ENCODE measurements at regions not wholly inside any gene's neighbourhood (a gene's known extent, or its start where the extent isn't known, plus 50 kb on each side); places are given as distances from the start of the nearest gene placed in this dataset.

DNA sequence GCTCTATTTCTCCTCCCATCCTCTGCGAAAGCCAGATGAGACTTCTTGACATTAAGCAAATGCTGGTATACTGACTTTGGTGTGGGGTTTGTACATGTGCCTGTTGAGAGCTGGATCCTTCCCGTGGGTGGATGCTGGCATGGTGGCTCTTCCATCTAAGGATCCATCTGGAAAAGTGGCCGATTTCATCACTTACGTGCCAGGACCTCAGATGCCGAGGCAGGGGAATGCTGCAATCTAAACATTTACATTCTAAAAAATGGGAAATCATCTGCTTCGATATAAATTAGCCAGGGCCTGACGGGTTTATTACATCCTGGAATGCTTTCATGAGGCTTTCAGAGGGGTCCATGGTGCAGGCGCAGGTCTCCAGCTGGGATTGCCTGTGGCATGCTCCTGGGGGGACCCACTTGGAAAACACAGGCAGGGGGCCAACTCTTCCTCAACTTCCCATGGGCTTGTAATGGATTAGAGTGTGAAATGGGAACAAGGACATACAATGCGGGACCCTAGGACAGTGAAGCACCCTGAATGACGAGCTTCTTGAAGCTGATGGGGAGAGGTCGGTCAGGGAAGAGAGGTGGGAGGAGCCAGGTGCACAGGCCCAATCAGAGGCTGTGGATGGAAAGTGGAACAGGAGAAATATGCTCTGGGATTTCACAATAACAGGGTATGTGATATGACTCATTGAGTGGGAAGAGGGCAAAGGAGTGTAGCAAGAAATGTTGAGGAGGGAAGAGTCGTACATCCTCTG lies 105.5 kb upstream of the PITX1 start:
- POLR2A ChIA-PET, result no interaction called here
- Histone ChIP-seq H2AFZ (ENCODE audit: low read depth, low read length) (no peak overlapping the region), H3K9ac (replicated peaks; ENCODE audit: extremely low read depth, insufficient read depth, low read length) (no peak overlapping the region), H4K20me1 (replicated peaks; ENCODE audit: control insufficient read depth, extremely low read depth, insufficient read depth, low read length) (no peaks in the 10 kb centered on the region), H3K79me2 (ENCODE audit: control insufficient read depth, insufficient read depth, low read length) (no peaks in the 10 kb centered on the region), H3K4me3 (replicated peaks in 1 of 3; ENCODE audit: insufficient read depth in 1 of 3, low read depth in 1 of 3, low read length in 3 of 3) (no peak overlapping the region), H3K36me3 (ENCODE audit: control insufficient read depth in 2 of 2, extremely low read depth in 1 of 2, insufficient read depth in 2 of 2, low read length in 2 of 2) (no peaks in the 10 kb centered on the region), H3K9me1 (replicated peaks; ENCODE audit: control insufficient read depth, extremely low read depth, insufficient read depth, low read length) (no peaks in the 10 kb centered on the region), H3K9me3 (replicated peaks; ENCODE audit: control insufficient read depth, insufficient read depth, low read length) (no peaks in the 10 kb centered on the region), H3K27me3 (ENCODE audit: control insufficient read depth in 2 of 2, insufficient read depth in 2 of 2, low read length in 2 of 2) (peaks cover 0 to 6% of the 10 kb centered on the region in 2 experiments), H3K4me2 (ENCODE audit: insufficient read depth, low read length) (no peak overlapping the region), H3K27ac (ENCODE audit: insufficient read depth, low read depth, low read length) (no peak overlapping the region), H3K4me1 (ENCODE audit: control insufficient read depth, extremely low read depth, insufficient read depth, low read length) (no peaks in the 10 kb centered on the region)
- FAIRE-seq (no peak), DNase-seq (ENCODE audit: low read depth, low spot score) (no peak)
- intact Hi-C loops (cut with micrococcal nuclease), result no loop called here
- no TSS peak for BruUV-seq (replicated peaks)
- TF ChIP-seq POLR2A (IDR thresholded peaks at IDR 0.05; ENCODE audit: low read depth, low read length), result no peak
- TF ChIP-seq EZH2 (IDR thresholded peaks at IDR 0.05; ENCODE audit: borderline replicate concordance, low read depth, low read length, severe bottlenecking), result no peak
- TF ChIP-seq, protein P1, sequence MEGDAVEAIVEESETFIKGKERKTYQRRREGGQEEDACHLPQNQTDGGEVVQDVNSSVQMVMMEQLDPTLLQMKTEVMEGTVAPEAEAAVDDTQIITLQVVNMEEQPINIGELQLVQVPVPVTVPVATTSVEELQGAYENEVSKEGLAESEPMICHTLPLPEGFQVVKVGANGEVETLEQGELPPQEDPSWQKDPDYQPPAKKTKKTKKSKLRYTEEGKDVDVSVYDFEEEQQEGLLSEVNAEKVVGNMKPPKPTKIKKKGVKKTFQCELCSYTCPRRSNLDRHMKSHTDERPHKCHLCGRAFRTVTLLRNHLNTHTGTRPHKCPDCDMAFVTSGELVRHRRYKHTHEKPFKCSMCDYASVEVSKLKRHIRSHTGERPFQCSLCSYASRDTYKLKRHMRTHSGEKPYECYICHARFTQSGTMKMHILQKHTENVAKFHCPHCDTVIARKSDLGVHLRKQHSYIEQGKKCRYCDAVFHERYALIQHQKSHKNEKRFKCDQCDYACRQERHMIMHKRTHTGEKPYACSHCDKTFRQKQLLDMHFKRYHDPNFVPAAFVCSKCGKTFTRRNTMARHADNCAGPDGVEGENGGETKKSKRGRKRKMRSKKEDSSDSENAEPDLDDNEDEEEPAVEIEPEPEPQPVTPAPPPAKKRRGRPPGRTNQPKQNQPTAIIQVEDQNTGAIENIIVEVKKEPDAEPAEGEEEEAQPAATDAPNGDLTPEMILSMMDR (IDR thresholded peaks at IDR 0.05; ENCODE audit: extremely low read depth in 1 of 2, insufficient read depth in 1 of 2, low read depth in 1 of 2, low read length in 2 of 2), result no peak
- TF ChIP-seq, protein P2, sequence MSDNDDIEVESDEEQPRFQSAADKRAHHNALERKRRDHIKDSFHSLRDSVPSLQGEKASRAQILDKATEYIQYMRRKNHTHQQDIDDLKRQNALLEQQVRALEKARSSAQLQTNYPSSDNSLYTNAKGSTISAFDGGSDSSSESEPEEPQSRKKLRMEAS (IDR thresholded peaks at IDR 0.05; ENCODE audit: insufficient read depth, insufficient read length), result no peak
- no peak for TF ChIP-seq FOS (IDR thresholded peaks at IDR 0.05; ENCODE audit: borderline replicate concordance, insufficient read depth, low read length)
- no peak for TF ChIP-seq MYC (IDR thresholded peaks at IDR 0.05; ENCODE audit: low read depth, low read length)
- CTCF ChIA-PET, result no interaction called here
- dilution Hi-C loops (cut with MboI; ENCODE audit: extremely low pct_ligation_motif_present, low sequenced_read_pairs), result no loop called here
